NB4 (cell line): ENCODE measurements at regions not wholly inside any gene's neighbourhood (a gene's known extent, or its start where the extent isn't known, plus 50 kb on each side); places are given as distances from the start of the nearest gene placed in this dataset.

Experiments
- DNase-seq: peaks from one replicate; pipeline ENCODE4 v3.0.0; 2010; ENCODE audit warnings: low read depth
- H3K4me3 ChIP-seq: one replicate; pipeline ENCODE4 v1.5.1; 2011; ENCODE audit warnings: mild to moderate bottlenecking, low read depth, low read length, moderate library complexity
- MYC ChIP-seq: IDR thresholded peaks from 2 replicates; pipeline ENCODE4 v1.6.1; 2011; ENCODE audit warnings: low read depth, low read length
- POLR2A ChIP-seq: IDR thresholded peaks from 2 replicates; pipeline ENCODE4 v1.6.1; 2011; ENCODE audit warnings: mild to moderate bottlenecking; ENCODE audit not compliant: insufficient read length; ENCODE audit errors: extremely low read depth
- TF ChIP-seq, protein P1 (sequence below): IDR thresholded peaks from 2 replicates; pipeline ENCODE4 v1.6.1; 2011; ENCODE audit warnings: low read depth, low read length
- TF ChIP-seq, protein P2 (sequence below): IDR thresholded peaks from one replicate; pipeline ENCODE4 v1.5.1; 2012; ENCODE audit warnings: low read depth, low read length

DNA sequence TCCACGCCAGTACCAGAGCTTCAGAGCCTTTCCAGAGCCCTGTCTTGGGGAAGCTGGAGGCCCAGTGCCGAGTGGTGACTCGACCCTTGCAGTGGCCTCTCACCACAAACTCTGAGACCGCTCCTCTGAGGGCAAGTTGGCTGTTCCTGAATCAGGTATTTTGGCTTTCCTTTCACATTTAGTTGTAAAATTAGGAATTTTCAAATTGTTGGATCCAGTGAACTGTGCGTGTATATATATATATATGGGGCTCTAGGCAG lies 128.7 kb upstream of the UNC5B start:
- TF ChIP-seq, protein P1, sequence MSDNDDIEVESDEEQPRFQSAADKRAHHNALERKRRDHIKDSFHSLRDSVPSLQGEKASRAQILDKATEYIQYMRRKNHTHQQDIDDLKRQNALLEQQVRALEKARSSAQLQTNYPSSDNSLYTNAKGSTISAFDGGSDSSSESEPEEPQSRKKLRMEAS: no peak
- TF ChIP-seq POLR2A (no peak), MYC (no peak)
- TF ChIP-seq, protein P2, sequence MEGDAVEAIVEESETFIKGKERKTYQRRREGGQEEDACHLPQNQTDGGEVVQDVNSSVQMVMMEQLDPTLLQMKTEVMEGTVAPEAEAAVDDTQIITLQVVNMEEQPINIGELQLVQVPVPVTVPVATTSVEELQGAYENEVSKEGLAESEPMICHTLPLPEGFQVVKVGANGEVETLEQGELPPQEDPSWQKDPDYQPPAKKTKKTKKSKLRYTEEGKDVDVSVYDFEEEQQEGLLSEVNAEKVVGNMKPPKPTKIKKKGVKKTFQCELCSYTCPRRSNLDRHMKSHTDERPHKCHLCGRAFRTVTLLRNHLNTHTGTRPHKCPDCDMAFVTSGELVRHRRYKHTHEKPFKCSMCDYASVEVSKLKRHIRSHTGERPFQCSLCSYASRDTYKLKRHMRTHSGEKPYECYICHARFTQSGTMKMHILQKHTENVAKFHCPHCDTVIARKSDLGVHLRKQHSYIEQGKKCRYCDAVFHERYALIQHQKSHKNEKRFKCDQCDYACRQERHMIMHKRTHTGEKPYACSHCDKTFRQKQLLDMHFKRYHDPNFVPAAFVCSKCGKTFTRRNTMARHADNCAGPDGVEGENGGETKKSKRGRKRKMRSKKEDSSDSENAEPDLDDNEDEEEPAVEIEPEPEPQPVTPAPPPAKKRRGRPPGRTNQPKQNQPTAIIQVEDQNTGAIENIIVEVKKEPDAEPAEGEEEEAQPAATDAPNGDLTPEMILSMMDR: no peak
- H3K4me3 ChIP-seq: no peak overlapping the region
- no peak for DNase-seq

DNA sequence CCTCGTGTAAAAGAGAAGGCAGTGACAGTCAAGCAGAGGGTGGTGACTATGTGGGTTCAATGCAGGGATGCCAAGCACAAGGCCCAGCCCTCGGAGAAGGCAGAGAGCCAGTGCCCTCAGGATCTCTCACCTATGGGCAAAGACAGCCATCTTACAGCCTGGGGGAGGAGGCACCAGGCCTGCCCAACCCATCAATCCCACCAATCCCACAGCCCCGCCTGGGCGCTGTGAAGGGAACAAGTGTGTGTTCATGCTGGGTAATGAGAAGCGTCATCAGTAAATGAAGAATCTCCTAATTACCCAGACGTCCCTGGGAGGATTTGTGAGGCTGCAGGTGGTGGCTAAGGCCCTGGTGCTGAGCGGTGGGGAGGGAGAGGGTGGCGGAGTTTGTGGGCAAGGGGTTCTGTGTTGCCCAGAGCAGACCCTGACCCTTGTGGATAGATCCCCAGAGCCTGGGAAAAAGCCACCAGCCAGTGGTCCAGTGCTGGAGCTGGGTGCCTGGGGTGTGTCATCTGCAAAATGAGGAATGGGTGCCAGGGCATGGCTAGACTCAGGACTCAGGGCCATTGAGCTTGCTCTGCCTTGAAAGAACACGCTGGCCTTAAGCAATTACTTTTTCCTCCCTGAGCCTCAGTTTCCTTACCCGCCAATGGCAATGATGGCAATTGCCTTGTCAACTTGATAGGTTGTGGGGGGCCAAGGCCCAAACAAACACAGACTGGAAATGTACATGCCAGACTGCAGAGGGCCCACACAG lies 128.1 kb upstream of the UNC5B start:
- TF ChIP-seq, protein P2: no peak
- TF ChIP-seq POLR2A (no peak), MYC (no peak)
- TF ChIP-seq, protein P1: no peak
- DNase-seq: no peak
- no peak overlapping the region for H3K4me3 ChIP-seq

DNA sequence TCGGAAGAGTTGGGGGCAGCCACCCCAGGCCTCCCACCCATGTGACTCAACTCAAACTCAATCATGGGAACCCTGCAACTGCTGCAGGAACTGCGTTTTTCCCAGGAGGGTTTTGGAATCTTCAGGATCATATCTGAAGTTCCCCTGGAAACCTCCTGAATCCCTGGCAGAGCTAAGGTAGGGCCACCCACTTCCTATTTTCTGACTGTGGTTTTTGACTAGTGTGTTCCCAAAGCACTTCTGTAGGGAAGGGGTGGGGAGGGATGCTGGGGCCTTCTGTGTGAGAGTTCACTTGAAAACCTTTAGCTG lies 127.6 kb upstream of the UNC5B start:
- no peak overlapping the region for H3K4me3 ChIP-seq
- no peak for DNase-seq
- TF ChIP-seq POLR2A (no peak), MYC (no peak)
- TF ChIP-seq, protein P1: no peak
- TF ChIP-seq, protein P2: no peak

DNA sequence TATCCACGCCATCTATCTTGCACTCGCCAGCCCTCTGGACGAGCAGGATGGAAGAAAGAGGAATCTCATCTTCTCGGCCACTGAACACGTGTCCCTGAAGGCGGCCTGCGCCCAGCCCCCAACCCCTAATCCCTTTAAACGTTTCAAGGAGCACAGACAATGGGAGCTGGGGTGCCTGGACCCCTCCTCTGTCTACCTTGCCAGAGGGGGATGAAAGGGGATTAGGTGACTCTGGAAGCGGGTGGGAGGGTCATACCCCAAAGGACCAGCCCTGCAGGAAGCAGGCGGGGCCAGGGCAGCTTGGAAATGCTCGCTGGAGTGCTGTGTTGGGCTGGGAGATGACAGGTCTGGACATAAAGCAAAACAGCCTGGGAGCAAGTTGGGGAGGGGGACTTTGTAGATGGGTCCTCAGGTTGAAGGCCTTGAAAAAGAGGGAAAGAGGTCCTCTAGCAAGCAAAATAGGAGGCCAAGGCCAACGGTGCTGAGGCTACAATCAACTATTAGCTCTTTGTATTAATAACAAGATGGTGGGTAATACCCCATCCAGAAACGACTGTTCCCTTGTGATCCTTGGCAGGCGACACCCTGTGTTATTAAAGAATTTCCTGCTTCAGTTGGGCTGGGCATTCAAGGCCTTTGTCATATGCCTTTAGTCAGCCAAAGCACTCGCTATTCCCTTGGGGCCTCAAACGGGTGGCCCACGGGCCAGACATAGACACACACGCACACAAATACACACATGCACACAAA lies 126.5 kb upstream of the UNC5B start:
- no peak overlapping the region for H3K4me3 ChIP-seq
- TF ChIP-seq, protein P1: no peak
- TF ChIP-seq, protein P2: no peak
- TF ChIP-seq POLR2A (no peak), MYC (no peak)
- no peak for DNase-seq

DNA sequence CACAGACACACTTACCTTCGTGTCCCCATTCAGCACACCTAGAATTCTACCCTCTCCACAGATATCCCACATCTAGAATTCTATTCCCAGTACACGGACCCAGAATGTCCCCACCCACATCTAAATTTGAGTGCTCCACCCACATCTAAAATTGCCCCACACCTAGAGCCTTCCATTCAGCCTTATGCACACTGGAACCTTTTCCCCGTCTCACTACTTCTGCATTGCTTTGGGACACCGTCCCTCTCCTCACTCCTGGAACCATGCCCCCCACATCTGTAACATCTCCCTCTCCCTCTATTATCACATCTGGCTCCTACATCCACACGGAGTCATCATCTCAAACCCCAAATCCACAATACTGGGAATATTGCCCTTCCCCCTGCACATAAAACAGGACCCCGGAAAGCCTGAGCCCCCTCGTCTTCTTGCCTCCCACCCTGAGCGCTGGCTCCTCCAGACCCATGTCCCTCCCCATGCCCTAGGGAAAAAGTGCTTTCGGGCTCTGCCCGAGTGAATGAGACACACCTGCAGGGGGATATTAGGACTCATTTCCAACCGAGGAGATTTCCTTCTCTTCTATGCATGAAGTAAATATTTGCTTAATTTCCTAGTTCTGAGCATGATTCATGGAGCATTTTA lies 125.8 kb upstream of the UNC5B start:
- TF ChIP-seq, protein P2: no peak
- TF ChIP-seq POLR2A: no peak
- TF ChIP-seq MYC: no peak
- TF ChIP-seq, protein P1: no peak
- no peak for DNase-seq
- H3K4me3 ChIP-seq: no peak overlapping the region
